ENCODE measurements at regions not wholly inside any gene's neighbourhood (a gene's known extent, or its start where the extent isn't known, plus 50 kb on each side); places are given as distances from the start of the nearest gene placed in this dataset.

DNA sequence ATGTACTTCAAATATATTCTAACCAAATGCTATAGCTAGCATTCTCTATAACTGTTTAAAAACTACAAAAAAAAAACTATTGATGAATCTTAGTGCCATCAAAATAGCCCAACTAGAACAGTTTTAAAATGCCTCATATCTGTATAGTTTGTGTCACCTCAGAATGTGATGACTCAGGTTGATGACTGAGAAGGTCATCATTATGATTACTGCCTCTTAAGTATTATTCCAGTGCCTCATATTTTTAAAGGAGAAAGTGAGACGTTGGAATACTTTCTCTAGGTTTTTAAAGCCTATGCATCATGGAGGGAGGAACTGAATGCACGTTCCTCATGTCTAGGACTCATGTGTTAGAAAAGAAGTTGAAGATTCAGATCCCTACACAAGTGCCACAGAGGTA, 88.2 kb downstream of the TMA16 start:
- no peak for DNase-seq

DNA sequence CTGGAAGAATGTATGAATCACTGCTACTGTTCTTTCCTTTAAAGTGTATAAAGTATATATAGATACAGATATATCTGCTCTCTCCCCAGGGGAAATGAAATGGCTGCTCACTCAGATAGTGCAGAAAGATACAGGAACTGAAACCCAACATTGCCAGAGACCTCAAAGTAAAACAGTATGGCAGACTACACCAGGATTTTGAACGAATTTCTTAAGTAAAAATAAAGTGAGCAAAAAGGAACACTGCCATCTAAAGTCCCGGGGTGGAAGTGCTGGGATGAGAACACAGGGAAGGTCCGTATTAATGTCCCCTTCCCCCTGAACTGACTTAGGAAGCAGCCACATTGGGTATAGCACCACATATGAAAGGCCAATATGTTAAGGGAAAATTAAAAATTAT, 93.4 kb downstream of the TMA16 start:
- DNase-seq, result no peak

DNA sequence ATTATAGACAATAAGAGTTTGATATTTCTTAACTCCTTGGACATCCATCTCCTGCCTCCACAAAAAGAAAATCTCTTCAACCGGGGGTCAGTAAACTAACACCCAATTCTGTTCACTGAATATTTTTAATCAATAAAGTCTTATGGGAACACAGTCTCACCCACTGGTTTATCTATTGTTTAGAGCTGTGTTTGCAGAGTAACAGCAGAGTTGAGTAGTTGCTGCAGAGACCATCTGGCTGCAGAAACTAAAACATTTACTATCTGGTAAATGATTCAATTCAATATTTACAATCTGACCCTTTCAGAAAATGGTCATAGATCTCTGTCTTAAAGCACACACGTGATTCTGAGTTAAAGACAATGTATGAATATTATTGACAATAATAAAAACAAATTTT, 94.0 kb downstream of the TMA16 start:
- DNase-seq, result peak; percentile 26

DNA sequence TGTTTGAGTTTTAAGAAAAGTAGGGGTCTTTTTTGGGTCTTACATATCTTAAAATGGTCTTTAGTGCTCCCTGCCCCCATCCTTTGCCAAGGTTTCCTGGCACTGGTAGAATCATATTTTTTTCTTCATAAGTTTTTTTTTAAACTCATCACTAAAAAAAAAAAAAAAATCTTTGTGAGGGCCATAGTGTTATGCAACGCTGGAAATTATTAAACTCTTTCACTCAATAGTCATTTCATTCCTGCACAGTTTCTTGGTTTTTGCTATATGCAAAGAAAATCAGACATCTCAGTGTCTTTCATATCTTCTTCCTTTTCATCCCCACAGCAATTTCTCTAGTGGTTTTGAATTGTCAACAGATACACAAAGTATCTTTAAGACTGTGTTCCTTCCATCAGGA, 95.6 kb downstream of the TMA16 start:
- no peak for DNase-seq

DNA sequence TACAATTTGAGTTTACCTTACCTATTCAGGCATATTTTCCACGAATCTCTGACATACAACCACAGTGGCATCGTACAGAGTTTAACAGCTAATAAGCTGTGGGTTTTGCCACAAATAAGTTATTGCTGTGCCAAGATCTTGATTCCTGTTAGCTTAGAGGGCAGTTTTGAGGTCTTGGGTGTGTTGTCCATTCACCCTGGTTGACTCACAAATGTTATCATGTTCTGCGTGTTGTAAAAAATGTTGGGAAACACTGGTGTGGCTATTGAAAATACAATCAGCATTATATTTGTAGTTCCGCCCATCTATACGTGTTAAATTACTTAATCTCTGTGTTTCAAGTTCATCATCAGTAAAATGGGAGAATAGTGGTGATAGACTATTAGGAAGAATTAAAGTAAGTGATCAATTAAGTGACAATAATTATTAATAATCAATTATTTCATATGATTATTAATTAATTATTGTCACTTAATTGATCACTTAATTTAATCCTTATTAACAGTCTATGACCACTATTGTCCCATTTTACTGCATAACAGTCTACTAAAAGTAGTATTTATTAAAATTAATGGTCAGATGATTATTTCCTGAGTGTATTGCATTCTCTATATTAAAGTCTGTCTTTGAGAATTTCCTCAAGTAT, 96.3 kb downstream of the TMA16 start:
- no peak for DNase-seq

DNA sequence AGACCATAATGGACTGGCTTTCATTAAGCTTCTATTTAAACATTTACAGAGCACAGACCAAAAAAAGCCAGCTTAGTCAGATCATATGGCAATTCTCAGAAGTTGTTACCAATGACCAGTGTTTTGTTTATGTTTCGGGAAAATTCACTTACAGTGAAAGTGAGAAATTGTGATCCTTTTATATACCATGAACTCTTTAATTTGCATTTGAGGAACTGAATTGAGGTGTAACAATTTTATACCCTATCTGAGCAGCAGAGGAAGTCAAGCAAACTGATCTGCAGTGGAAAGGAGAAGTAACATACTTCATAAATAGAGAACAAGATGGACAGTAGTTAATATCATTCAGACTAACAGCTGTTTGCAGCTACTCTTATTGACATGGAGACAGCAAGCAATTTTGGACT, 97.1 kb downstream of the TMA16 start:
- DNase-seq, result no peak

DNA sequence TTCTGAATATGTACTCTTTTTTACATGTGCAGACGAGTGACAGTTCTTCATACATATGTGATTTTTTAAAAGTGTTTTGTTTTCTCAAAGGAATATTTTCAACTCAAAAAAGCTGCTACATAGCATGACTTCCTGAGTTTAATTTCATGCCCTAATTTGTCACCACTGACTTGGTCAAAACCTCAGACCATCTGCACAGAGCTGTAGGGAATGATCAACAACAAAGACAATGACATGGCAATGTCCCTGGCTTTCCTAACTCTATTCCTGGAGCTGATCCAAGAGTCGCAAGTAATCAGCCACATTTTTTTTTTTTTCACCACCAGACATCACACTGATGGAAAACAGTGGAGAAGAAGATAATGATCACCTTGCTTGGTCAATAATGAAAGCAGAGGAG, 97.7 kb downstream of the TMA16 start:
- DNase-seq, result peak; percentile 68

DNA sequence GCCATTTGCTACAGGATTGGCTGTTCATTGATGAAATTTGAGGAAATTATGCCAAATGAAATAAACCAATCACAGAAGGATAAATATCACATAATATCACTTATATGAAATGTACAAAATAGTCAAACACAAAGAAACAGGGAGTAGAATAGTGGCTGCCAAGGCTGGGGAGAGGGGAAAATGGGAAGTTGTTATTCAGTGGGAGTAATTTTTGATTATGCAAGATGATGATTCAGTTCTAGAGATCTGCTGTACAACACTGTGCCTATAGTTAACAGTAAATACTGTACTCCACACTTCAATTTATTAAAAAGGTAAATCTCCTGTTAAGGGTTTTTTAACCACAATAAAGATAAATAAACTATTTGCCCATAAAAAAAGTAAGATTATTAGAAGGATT, 101.1 kb downstream of the TMA16 start:
- no peak for DNase-seq

DNA sequence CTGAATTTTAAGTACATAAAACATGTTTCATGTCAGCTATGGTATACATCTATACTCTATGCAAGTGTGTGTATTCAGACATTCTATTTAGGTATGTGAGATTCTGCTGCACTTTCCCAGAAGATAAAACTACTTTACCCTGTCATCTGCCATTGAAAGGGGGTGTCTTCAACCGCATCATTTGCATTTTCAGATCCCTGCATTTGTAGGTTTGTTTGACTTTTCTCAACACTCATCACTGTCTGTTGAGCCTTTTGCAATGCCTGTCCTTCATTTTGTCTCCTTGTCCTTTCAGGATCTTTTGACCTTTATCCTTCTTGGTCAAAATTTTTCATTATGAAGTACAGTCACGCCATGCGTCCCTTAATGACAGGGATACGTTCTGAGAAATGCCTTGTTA, 103.5 kb downstream of the TMA16 start:
- no peak for DNase-seq

DNA sequence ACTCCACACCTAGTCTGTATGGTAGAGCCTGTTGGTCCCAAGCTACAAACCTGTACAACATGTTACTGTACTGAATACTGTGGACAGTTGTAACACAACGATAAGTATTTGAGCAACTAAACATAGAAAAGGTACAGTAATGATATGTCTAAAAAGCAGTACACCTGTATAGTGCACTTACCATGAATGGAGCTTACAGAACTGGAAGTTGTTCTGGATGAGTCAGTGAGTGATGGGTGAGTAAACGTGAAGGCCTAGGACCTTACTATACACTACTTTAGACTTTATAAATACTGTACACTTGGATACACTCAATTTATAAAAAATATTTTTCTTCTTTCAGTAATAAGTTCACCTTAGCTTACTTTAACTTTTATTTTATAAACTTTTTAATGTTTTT, 104.0 kb downstream of the TMA16 start:
- no peak for DNase-seq

DNA sequence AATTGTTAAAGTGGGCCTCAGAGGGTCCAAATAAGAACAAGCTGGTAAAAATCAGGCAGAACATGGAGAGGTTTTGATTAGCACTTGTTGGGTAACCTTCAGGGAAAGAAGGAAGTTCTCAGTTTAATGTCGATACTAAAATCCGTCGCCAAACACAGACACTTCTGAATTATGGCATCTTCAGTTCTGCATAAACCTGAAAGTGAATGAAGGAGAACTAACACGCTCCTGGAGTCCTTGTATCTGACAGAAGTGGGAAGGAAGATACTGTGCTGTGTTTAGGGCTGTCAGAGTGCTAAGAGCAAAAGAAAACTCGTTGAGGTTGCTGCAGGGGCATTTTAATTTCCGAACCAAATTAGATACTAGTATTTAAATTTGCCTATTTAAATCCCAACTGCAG, 106.2 kb downstream of the TMA16 start:
- no peak for DNase-seq

DNA sequence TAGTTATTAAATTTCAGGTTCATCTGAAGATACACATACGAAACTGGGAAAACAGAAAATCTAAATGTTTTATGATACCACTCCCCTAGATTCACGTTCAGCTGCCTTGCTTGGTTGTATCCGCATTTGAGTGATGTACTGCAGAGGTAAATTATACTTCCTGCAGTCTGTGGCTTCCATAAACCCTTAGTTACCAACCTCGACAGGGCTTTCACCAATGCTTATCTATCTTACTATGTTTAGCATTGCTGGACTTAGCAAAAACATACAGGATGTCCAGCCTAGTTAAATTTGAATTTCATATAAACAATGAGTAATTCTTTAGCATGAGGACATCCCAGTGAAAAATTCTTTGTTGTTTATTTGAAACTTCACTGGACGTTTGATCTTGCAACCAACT, 108.8 kb downstream of the TMA16 start:
- no peak for DNase-seq

DNA sequence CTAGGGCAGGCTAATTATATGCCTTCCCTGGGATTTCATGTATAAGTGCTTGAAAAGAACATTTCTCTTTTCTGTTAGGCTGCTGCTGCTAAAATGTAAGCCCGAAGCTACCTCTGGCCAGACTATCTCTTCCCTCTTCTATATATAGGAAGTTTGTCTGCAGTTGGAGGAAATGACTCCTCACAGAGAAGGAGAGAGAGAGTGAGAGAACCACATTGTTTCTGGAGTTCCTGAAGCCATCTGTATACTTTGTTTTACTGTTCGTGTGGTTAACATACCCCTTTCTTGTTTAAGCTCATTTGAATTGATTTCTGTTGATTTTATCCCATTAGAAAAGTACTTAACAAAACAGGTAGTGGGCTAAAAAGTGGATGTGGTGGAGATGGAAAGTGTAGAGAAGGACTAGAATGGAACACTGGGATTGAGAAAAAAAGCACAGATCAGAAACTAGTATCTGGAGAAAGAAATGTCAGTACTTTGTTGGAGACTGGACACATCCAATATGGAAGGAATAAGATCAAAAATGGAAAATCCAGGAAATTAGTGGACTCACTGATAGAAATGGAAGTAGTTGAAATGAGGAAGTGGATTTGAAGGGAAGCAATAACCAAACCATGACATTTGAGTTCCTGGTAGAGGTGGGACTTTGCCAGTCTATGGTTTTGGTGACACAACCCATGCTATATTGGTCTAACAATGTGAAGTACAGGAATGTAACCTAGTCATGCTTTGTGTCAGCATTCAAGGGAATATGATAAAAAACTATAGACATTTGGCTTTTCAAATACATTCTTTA, 112.6 kb downstream of the TMA16 start:
- DNase-seq, result no peak

DNA sequence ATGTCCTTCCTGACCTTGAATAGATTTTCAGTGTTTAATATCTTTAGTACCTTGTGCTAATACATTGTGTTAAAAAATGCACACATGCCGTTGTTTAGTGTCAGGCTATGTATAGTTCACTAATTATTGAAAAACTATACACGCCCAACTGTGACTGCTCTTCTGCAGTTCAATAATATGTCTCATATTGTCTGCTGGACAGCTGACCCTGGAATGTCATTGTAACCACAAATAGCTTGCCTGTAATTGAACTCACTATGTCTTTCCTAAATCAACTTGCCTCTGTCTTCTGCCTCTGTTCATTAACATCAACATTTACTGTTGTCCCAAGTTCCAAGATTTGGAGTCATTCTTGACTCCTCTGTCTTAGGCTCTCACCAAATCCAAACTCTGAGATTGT, 114.5 kb downstream of the TMA16 start:
- no peak for DNase-seq

DNA sequence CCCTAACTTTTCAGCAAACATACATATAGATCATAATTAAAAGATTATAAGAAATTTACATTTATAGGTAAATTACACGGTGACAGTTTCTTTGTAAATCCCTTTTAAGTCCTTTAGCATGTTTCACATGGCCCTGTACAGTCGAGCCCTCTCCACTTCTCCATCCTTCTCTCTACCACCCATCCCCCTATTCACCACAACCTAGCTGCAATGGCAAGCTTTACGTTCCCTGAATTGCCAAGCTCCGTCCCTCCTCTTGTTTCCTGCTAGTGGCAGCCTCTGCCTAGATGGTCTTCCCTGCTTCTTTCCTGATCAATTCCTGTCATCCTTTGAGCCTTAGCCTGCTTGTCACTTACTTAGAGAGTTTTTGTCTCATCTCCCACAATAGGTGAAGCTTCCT, 116.2 kb downstream of the TMA16 start:
- DNase-seq, result no peak

DNA sequence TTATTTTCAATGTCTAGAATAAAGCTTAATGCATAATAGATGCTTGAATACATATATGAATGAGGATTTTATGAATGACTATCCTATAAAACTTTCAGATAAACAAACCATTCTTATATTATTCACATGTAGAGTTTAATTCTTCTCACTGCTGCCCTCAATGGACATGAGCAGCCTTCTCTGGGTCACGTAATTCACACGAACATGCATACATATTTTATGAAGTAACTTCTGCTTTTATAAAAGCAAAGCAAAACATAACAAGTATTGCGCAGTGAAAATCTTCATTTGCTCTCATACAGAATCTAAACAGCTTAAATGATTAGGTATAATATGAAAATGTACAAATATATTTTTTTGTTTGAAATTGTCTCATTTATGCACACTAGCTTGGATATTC, 116.7 kb downstream of the TMA16 start:
- no peak for DNase-seq

DNA sequence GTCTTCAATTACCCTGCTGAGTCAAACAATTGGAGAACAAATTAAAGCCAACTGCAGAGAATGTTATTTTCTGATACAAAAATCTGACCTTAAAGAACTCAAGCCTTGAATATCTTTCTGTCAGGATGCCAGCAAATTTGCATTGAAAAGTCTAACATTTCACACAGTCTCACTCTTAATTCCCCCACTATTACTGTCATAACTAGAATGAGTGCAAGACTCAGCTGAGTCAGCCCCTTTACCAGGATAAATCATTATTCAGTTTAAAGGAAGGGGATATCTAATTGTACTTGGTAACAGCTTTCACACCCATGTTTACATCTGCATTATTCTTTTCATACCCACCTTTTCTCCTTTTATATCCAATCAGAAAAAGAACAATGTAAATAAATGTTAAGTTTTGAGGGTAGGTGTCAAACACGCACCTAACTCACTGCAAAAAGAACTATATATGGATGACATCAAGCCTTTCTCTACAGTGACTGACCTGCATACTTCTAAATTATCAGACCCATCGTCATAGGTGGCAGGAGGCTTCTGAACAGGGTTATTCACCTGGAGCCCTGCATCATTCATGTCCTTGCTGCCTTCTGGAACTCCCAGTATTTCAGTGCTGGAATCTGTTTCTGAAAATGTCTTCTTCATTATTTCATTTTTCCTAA, 117.4 kb downstream of the TMA16 start:
- DNase-seq, result no peak

DNA sequence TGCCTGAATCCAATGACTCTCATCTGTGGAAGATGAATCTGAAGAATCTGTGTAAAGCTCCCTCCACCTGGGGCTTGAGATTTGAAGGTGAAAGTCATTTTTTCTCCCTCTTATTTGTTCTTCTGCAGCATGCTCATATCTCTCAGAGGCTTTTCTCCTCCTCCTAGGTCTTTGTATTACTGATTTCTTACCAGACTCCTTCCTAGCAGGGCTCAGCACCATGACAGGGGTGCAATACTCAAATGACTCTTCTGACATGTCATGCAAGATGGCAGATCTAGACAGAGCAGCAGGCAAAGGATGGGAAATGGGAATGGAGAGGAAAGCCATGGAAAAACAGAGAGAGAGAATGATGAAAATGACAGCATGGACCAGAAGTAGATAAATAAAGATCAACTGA, 118.3 kb downstream of the TMA16 start:
- no peak for DNase-seq

DNA sequence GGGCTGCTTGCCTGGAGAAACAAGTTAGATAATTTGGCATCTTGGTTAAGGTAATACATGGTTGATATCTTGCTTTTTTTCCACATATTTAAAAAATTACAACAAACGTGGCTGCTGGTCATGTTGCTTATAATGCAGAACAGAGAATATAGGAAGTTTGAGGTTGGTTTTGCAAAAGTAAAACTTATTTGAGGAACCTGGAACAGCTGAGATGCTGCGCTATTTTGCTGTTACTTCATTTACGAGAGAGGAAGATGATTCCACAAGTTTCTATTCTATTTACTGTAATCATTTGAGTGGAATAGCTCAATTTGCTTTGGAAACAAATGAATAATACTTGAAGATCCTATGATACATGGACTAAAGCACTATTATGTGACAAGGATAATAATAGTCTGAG, 118.9 kb downstream of the TMA16 start:
- no peak for DNase-seq

DNA sequence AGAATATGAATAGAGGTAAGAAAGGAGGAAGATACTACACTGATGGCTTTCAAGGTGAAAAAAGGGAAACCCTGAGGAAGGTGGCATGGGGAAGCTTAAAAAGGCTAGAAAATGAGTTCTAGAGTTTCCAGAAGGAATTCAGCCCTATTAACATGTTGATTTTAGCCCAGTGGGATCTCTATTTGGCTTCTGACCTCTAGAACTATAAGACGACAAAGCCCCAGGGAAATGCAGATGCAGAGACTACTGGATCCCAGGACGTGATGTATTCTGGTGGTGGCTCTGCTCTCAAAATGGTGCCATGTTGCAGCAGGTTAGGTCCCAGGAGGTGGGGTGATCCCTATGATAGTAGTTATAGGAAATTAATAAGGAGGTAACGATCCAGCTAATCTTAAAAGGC, 120.4 kb downstream of the TMA16 start:
- DNase-seq, result no peak

DNA sequence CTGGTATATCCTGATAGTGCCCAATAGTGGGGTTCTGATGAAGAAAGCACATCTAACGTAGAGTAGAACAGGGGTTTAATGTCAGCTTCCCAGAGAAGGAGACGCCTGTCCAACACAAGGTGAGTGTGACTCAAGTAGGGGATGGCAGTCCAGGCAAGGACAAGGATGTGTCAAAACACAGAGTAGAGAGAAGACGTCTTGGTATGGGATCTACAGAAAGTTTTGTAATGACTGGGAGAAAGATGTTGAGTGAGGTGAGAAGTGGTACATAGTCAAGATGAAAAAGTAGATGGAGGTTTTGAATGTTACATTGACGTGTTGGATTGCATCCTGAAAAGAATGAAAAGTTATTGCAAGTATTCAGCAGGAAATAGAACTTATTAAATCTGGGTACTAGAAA, 124.4 kb downstream of the TMA16 start:
- no peak for DNase-seq

DNA sequence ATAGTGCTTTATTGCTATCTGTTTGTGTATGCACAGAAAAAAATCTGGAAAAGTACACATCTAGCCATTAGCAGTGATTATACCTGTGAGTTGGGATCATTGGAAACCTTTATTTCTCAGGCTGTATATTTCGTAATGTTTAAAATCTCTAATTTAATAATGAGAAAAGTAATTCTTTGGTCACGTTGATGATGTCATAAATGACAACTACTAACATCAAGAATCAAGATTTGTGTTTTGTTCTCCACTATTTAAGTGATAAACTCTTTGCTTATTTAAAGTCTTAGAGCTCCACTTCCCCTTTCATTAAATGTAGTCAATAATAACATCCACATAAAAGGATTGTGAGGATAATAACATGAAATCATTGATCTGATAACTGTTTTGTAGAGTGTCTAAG, 126.2 kb downstream of the TMA16 start:
- DNase-seq, result no peak

DNA sequence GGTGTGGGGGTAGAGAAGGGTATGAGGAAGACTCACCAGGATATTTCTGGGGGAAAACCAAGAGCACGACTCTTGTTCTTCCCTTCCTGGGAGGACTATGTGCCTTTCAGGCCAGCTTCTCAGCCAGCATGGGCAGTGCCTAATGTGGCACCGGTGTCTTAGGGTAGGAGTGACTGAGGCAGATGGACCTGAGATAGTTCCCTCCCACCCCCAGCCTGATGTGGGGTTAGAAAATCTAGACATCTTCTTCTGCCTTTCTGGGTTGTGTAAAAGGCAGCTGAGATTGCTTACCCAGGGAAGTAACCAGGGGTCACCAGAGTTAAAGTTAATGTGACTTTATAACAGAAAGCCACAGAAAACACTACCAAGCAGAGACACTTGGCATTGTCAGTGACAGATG, 127.3 kb downstream of the TMA16 start:
- no peak for DNase-seq

DNA sequence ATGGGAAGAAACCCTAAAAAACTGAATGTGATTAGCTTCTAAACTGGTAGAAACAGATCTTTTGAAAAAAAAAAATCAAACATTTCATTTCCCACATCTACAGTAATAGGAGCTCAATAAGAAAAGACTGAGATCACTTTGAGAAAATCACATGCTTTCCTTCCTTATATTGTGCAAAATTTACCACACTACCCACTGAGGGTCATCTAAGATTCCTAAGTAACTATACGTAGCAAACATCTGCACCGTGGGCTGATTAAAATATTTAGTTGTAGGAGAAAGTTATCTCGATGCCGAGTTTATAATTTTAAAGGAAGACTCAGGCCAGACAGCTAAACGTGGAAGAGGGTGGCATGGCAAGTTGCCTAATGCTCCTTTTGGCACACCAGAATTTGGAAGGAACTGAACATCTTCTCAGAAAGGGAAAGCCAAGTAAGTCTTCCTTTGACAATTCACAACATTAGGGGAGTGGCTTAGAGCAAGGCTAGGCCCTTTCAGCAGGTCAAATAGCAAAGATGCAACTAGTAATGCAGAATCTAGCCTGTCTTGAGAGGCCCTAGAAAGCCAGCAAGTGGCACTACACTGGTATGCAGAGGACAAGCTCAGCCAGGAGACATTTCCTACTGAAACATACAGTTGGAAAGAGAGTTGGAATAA, 128.0 kb downstream of the TMA16 start:
- no peak for DNase-seq

All from NCI-H748 treated with DMSO at 0.1 percent for 48 hours (cell line).